Activated CD8-positive, alpha-beta memory T cell treated with anti-CD3 and anti-CD28 coated beads, Interleukin-2, amount 50 U/mL, for 1 hour (primary cell): ENCODE measurements at regions not wholly inside any gene's neighbourhood (a gene's known extent, or its start where the extent isn't known, plus 50 kb on each side); places are given as distances from the start of the nearest gene placed in this dataset.
"Not testable (repeated sequence)": the region's sequence is repeated elsewhere in the genome, so short reads cannot be mapped to it uniquely, and the experiment has no call there.

Experiments
- DNase-seq: peaks from one replicate; pipeline ENCODE4 v3.0.0-alpha.2; 2020; ENCODE audit errors: extremely low read depth

DNA sequence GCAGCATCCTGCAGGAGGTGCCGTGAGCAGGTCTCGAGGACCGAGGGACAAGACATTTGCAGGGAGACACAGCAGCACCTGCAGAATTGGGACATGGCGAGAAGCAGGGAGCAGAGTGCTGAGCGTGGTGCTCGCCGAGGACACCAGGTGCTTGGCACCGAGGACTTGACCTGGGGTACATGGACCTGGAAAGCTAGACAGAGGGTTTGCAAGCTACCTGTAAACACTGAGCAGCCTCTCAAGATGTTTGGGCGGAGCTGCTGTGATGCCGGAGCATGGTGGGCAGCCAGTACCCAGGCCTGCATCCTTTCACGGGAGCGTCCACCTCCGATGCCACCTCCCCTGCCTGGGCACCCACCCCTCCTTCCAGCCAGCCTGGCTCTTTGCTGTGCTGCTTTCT lies 773.2 kb downstream of the TBC1D22A start:
- no peak for DNase-seq

DNA sequence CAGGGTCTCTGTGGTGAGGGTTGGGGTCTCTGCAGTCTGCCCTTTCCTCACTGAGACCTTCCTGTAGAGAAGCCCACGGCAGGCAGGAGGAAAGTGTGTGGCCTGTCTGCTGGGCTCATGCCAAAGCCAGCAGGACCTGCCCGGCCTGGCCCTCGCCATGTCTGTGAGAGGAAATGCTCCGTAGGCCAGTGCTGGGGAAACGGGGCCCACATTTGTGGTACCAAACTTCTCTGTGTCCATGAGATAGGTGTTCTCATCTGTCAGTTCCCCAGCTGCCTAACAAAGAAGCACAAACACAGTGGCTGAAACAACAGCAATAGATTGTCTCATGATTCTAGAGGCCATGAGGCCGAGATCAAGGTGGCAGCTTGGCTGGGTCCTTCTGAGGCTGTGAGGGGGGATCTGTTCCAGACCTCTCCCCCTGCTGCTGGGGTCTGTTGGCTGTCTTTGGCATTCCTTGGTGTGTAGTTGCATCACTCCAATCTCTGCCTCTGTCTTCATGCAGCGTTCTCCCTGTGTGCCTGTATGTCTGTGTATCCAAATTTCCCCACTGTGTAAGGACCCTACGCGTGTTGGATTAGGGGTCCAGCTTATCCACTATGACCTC lies 772.5 kb downstream of the TBC1D22A start:
- DNase-seq, result no peak

DNA sequence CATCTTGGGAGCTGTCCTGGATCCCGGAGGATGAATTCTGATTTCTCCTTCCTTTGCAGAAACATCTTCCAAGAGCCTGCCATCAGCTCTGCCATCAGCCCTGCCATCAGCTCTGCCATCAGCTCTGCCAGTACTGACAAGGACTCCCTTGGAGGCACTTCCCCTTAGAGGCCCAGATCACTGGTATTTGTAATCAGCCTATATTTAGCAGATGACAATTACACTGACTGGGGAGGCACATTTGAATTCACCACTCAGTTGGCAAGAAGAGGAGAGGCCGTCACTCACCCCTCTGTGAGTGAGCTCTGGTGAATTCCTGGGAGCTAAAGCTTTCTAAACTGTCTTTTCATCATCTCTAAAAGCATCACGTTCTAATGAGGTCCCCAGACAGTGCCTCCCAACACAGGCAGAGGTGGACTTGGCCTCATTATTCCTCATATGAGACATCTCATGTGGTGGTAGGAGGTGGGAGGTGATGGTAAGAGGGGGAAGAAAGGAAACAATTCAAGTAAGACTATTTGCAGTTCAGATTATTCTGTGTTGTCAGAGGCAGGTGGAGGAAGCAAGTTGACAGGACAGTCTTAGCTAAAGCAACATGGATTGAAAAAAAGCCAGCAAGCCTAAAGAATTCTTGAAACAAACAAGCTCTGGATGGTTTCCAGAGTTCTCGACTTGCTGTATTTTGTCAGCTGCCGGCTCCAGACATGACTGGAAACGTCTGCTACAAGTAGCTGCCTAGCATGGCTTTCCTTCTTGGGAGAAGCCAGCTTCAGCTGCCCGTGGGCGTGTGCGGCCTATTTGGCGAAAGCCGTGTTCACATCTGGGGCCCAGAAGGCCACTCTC lies 771.7 kb downstream of the TBC1D22A start:
- DNase-seq, result no peak

DNA sequence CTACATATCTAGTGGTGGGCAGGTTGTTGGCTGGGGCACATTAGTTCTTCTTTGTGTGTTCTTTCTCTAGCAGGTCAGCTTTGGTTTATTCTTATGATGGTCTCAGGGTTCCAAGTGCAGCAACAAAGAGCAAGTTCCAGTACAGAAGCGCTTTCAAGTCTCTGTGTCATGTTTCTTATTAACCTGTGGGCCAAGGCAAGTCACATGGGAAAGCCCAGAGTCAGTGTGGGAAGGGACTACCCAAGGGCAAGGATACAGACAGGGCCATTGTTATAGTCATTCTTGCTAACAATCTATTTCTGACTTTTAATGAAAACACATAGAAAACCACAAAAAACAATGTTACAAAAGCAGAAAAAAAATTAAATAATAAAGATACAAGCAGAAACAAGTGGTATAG lies 754.6 kb downstream of the TBC1D22A start:
- no peak for DNase-seq

DNA sequence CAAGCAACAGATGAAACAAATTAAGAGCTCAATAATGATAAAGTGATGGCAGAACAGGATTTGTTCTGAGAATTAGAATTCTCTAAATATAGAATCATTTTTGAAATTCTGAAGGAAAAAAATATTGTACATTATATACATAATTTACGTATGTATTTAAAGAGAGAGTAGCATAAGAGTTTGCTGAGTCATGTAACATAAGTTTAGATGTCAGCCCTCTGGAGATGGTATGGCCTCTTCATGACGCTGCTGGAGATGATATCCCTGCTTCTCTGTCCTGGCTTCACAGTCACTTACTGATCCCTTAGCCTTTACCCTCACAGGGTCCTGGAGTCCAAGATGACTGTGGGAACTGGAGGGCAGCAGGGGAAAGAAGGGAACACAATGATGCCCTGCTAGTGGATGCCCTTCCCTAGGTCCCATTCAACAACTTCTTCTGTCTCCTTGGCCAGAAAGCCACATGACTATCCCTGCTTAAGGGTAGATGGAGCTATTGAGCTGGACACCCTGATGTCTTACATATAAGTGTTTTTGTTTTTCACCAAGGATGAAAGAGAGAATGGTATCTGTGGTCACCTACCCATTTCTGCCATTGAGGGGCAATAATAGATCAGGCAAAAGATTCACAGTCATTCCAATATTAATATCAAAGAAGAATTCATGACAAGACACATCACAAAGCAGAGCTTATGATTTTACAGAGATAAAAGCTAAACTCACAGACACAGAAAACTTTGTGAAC lies 753.1 kb downstream of the TBC1D22A start:
- DNase-seq, result no peak

DNA sequence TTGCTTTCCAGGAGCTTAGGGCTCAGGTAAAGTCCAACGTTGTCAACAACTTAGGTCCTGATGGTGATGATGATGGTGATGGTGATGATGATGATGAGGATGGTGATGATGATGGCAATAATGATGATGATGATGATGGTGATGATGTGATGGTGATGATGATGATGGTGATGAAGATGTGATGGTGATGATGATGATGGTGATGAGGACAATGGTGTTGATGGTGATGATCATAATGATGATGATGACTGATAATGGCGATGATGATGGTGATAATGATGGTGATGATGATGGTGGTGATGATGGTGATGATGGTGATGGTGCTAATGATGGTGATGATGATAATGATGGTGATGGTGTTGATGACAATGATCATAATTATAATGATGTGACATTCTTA lies 750.2 kb downstream of the TBC1D22A start:
- DNase-seq, result no peak

DNA sequence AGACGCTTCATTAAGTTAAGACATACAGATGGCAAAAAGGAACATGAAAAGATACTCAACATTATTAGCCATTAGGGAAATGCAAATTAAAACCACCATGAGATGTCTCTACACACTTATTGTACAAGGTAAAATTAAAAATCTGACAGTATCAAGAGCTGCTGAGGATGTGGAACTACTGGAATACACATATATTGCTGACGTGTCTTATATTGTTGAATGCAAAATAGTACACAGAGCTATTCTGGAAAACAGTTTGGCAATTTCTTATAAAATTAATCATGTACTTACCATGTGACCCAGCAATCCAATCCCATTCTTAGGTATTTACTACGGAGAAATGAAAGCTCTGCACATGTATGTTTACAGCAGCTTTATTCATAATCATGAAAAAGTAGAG lies 742.5 kb downstream of the TBC1D22A start:
- no peak for DNase-seq

DNA sequence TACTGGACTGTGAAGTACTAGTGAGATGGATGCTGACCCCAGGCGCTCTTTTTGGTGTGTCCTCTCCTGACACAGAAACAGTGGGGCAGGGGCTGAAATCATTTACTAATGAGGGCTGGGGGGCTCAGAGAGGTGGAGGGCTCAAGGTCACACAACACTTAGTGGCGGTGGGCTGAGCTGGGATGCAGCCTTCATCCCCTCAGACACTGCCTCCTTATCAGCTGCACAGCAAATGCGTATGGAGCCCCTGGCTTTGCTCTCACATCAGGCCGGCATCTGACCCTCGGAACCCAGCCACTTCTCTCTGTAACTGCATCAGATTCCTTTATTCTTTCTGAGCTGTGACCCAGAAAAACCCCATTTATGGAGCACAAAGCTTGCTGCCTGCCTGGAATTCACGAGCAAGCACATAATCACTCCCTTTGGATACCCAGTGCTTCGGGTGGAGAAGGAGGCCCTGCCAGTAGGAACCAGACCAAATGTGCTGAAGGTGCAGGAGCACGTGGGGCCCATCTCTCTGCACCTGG lies 736.6 kb downstream of the TBC1D22A start:
- no peak for DNase-seq

DNA sequence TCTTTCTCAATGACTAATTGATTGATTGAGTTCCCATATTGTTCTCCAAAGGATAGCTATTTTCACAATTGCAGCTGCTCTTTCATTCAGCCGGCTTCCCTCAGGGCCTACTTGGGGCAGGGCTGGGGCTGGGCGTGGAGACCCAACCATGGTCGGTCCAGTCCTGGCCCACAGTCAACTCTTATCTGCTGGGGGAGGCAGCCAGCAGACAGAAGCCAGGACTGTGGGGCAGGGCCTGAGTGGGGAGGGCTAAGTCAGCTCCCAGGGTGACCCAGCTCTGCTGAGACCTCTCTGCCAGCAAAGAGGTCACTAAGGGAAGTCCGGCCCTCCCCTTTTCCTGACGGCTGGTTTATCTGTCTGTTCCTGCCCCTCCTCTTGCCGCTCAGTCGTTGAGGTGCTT lies 735.2 kb downstream of the TBC1D22A start:
- DNase-seq, result no peak

DNA sequence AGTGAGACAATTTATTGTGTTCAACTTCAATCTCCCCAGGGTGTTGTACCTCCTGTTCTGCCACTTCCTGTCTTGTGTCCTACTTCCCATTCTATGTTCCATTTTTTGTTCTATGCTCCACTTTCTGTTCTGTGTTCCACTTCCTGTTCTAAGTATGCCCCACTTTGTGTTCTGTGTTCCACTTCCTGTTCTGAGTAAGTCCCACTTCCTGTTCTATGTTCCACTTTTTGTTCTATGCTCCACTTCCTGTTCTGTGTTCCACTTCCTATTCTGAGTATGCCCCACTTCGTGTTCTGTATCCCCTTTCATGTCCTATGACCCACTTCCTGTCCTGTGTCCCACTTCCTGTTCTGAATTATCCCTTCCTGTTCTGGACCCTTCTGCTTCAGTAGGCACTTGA lies 732.7 kb downstream of the TBC1D22A start:
- no peak for DNase-seq

DNA sequence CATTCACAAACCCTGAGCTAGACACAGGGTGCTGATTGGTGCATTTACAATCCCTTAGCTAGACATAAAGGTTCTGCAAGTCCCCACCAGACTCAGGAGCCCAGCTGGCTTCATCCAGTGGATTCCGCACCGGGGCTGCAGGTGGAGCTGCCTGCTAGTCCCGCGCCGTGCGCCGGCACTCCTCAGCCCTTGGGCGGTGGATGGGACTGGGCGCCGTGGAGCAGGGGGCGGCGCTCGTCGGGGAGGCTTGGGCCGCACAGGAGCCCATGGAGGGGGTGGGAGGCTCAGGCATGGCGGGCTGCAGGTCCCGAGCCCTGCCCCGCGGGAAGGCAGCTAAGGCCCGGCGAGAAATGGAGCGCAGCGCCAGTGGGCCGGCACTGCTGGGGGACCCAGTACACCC lies 725.7 kb downstream of the TBC1D22A start:
- not testable (repeated sequence) for DNase-seq

DNA sequence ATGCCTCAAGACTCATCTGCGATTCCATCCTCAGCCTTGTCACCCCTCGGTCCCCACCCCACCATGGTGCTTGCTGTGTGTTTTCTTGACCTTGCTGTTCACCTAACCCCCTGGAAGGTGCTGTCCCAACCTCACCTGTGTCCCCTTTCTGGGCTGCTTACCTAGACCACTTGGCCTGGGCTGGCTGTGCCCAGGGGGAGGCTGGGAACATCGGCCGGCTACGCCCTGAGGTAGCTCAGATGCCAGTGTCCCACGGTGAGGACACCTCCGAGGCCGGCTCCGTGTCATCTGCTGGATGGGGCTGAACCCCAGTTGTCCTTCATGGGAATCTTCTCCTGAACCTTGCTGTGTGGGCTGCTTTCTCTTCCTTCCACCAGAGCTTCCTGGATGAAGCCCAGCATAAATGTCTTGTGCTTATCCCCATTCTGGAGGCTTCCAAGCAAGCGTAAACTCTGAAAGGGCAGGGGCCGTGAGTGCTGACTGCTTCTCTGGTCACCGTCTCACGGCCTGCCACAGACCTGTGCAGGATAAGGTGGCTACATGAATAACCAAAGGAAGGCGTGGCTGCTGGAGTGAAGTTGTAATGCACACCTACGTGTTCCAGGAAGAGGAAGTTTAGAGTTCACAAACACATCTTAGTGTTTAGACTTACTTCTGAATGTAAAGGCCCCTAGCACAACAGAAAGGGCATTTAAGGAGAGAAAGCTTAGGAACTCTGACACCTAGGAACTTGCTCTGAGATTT lies 724.3 kb downstream of the TBC1D22A start:
- DNase-seq, result no peak

DNA sequence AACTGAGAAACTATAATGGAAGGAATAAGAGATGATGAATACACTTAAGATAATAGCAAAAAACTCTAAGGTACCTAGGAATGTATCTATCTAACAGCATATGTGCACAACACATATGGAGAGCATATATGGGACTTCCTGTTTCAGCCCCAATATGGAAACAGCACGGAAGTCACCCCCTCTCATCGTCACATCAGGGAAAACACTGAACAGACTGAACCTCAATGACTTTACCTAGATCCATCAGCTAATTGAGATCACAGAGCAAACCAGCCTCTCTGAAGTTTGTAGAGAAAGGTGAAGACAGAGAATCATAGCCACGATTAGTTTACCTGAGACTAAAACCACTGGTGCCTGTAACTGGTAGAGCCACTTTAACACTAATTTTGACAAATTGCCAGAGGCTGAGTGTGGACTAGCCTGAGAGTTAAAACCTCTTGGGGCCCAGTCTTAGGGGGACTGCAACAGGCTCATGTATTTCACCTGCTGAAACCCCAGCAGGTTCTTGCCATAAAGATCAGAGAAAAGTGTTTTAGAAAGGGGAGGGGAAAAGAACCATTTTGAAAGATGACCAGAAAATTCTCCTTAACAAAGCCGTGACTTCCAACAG lies 722.6 kb downstream of the TBC1D22A start:
- DNase-seq, result no peak

DNA sequence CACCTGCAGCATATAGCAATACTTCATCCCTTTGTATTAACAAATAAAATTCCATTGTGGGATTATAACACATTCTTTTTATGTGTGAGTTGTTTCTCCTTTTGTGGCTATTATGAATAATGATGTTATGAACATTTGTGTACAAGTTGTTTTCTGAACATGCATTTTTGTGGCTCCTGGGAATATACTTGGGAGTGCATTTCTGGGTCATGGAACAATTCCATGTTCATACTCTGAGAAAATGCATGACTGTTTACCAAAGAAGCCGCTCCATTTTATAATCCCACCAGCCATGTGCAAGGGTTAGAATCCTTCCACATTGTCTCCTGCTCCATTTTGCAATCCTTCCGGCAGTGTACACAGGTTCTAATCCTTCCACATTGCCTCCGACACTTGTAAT lies 713.8 kb downstream of the TBC1D22A start:
- no peak for DNase-seq

DNA sequence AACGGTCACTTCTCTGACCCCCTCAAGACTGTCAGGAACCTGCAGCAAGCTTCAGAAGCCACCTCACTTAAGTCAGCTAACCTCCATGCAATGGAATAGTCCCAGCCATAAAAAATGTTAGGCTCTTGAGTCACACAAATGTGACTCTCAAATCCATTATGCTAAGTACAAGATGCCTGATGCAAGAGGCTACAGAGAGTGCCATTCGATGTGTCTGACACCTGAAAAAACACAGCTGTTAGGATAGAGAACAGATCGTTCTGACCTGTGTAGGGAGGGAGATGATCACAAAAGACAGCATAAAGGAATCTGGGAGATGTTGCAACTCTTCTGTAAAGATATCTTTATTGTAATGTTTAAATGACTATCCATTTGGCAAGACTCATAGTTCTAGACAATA lies 712.4 kb downstream of the TBC1D22A start:
- DNase-seq, result no peak

DNA sequence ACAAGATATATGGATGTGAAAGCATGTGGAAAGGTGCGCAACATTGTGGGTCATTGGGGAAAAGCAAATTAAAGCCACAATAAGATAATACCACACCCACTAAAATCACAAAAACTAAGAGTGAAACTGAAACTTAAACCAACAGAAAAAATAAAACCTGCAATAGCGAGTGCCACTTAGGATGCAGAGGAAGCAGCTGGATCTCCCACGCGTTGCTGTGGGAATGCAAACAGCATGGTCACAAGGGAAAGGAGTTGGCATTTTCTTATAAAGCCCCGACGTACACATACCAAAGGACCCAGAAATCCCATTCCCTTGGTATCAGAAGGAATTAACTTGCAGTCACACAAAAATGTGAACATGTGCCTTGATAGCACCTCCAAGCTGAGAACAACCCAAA lies 712.0 kb downstream of the TBC1D22A start:
- DNase-seq, result no peak

DNA sequence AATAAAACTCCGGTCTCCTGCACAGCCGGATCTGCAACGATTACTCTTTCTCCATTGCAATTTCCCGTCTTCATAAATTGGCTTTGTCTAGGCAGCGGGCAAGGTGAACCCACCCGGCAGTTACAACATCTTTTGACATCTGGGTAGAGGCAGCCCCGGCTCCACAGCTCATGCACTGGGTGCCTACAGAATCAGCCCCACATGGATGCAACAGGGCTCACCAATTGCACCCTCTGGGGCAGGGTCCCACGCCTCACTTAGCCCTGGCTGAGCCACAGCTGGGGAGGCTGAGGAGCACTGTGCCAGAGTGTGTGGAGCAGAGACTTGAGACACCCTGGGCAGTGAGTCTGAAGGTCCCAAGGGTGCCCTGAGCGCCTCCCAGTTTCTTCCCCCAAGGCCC lies 710.2 kb downstream of the TBC1D22A start:
- DNase-seq, result no peak

DNA sequence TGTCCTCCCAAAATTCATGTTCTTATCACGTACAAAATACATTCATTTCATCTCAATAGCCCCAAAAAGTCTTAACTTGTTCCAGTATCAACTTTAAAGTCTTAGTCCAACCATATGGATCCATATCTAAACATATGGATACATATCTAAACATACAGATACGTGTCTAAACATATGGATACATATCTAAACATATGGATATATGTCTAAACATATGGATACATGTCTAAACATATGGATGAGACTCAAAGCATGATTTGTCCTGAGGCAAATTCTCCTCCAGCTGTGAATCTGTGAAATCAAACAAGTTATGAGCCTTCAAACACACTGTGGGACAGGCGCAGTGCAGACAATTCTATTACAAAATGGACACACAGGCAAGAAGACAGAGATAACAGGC lies 709.0 kb downstream of the TBC1D22A start:
- no peak for DNase-seq

DNA sequence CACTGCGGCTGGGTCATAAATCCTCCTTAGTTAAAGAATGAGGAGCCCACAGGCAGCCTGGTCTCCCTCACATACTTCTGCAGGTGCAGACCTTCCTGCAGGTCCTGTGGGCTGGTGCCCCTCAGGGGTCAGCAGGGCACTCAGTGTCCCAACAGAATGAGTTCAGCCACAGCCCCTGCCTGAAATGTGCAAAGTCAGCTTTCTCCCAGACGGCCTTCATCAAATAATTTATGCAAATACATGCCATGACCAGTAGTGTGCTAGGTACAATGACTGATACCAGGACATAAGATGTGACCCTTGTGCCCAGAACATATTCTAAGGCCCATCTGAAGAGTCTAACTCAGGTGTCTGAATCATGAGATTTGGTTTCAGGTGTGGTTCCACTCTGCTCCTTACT lies 703.4 kb downstream of the TBC1D22A start:
- DNase-seq, result no peak

DNA sequence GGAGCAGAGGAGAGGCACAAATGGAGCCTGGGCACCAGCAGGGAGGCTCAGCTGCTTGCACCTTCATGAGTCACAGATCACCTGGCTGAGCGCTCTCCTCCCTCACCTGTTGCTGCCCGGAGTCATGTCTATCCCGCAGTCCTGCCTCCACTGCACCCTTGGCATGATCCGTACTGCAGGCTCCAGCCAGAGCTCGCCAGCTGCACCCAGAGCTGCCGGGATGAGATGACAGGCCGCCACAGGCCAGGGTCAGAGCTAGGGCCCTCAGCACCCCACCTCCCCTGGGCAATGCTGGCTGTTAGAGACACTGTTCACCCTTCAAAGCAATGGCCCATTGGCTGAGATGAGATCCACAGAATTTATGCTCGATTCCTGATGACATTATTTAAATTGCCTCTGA lies 702.8 kb downstream of the TBC1D22A start:
- DNase-seq, result no peak

DNA sequence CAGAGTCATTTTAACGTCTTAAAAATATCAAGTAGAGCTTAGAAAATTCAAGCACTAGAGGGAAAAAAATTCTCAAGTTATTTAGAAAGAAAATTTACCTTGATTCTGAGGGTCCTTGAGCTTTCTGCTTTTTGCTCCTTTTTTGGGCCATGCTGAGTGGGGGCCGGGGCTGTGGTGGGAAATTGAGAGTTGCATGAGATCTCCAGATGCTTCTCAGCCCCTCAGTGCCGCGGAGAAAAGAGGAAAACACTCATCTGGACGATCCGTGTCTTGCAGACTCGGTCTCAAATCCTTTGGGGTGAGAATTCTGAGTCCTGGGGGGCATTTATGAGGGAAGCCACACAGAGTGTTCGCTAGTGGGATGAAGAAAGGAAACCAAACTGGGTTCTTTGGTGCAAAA lies 700.8 kb downstream of the TBC1D22A start:
- DNase-seq, result no peak

DNA sequence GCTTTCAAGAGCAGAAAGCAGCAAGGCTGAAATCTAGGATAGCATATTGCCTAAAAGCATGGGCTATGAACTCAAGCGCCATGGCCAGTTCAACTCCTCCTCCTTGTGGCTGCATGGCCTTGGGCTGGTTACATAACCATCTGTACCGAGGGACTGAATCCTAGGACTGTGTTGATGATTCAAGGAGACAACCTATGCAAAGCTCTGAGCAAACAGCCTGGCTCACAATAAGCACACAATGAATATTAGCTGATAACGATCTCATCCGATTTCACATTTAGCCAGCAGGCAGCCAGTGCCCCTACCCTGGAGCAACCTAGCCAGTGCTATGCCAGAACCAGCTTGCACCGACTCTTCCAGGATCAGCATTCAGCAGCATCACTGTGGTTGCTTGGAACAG lies 698.4 kb downstream of the TBC1D22A start:
- DNase-seq, result no peak
